OCI-LY3 (cell line): ENCODE measurements at regions not wholly inside any gene's neighbourhood (a gene's known extent, or its start where the extent isn't known, plus 50 kb on each side); places are given as distances from the start of the nearest gene placed in this dataset.

ENCODE experiments used
- CTCF ChIP-seq: fragments of 200-600, 300-600 bp; sonication (generic); IDR thresholded peaks from 2 replicates; pipeline ENCODE4 v1.5.1; 2014; ENCODE audit warnings: antibody characterized with exemption, low read length, low read depth
- EZH2phosphoT487 ChIP-seq: fragments of 200-600 bp; shearing (Covaris generic); IDR thresholded peaks from 2 replicates; pipeline ENCODE4 v1.6.1; 2018; ENCODE audit warnings: antibody characterized with exemption, mixed run types, low read depth

GRCh38 chr13:31543190-31543589 is 196.1 kb upstream of the RXFP2 start:
- TF ChIP-seq CTCF (no peak), EZH2phosphoT487 (no peak)
